DMS79 (cell line): ENCODE measurements at regions not wholly inside any gene's neighbourhood (a gene's known extent, or its start where the extent isn't known, plus 50 kb on each side); places are given as distances from the start of the nearest gene placed in this dataset.

Source experiments
- DNase-seq: peaks from one replicate; lab custom pipeline; 2025; lab: John Stamatoyannopoulos, UW

DNA sequence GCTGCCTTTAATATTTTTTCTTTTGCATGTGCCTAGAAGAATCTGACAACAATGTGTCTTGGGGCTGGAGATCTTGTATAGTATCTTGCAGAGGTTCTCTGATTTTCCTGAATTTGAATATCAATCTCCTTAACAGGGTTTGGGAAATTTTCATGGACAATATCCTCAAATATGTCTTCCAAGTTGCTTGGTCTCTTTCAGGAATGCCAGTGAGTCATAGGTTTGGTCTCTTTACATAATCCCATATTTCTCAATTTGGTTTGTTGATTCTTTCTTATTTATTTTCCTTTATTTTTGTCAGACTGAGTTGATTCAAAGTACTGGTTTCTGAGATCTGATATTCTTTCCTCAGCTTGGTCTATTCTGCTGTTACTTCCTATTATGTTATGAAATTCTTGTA lies 208.7 kb upstream of the GLI3 start:
- DNase-seq, result no peak

DNA sequence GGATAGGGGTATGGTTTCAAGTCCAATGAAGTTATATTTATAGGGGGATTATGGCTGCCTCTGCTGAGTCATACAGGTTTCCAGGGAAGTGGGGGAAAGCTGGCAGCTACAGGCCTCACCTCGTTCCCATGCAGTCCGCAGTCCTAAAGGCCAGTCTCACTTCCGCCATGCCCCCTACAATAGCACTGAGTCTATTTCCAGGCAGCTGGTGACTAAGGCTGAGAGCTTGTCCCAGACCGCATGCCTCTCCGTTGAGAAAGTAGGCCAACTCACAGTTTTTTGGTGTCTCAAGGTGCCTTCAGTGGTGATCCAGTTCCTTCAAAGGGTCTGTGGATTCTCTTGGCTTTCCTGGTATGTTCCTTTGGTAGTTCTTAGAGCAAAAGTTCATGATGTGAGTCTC lies 203.9 kb upstream of the GLI3 start:
- DNase-seq, result no peak

DNA sequence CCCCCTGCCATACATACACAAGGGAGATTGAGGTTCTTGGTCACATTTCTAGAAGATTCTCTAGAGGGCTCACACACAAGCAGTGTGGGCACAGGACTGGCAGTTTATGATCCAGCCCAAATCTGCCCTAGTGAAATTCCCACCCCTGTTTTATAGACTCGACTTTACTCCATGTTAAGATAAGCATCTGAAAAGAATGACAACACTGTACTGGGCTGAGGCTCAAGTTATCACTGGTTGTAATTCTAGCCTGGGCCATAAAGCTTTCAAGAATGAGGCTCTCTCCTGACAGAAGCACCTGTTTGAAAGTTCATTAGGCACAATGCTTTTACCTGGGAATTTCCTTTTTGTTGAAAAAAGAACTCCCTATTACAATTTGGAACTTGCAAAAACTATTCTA lies 195.6 kb upstream of the GLI3 start:
- DNase-seq, result no peak

- no peak for DNase-seq
These were observed 194.9 kb upstream of the GLI3 start for GRCh38 chr7:42431873-42432272.

GRCh38 chr7:42429339-42429738 lies 192.3 kb upstream of the GLI3 start:
- no peak for DNase-seq

- DNase-seq, result no peak
These were observed 189.2 kb upstream of the GLI3 start for GRCh38 chr7:42426163-42426562.

DNA sequence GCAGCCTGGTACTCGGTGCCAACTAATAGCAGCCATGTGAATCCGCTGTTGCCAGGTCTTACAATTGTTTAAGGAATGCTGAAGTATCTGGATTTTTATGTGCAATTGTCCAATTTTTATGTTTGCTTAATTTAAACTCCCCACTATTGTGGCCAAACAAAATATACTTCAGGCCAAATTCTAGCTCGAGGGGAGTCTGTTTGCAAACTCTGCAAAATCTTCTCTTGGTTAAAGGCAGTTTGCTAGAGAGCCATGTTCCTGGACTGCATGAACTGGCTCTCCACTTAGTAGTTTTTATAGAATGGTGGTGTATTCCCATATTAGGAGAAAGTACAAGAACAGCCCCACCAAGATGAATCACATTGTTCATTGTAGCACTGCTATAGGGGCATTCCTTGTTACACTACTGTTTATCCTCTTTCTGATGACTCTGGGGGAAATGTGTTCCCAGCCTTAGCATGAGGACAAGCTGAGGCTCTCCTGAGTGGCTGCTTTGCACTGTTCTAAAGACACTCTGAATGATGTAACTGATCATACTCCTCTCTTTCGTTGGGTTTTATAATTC lies 178.0 kb upstream of the GLI3 start:
- no peak for DNase-seq

GRCh38 chr7:42414028-42414427 lies 177.0 kb upstream of the GLI3 start:
- no peak for DNase-seq

DNA sequence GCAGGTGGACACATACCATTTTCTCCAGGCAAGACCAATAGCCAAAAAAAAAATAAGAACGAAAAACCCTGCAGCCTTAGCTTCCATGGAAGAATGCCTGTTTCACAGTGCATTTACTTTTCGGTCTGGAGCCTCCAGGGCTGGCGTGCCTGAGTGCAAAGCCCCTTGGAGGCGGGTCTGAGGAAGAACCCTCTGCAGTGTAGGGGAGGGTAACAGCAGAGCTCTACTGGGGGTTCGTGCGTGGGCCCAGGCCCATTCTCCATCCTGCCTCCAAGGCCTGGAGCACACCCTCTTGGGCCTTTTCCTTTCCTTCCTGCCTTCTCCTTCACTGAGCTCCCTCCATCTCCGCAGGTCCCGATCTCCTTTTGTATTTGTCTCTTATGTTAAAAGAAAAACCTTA lies 172.3 kb upstream of the GLI3 start:
- no peak for DNase-seq

DNA sequence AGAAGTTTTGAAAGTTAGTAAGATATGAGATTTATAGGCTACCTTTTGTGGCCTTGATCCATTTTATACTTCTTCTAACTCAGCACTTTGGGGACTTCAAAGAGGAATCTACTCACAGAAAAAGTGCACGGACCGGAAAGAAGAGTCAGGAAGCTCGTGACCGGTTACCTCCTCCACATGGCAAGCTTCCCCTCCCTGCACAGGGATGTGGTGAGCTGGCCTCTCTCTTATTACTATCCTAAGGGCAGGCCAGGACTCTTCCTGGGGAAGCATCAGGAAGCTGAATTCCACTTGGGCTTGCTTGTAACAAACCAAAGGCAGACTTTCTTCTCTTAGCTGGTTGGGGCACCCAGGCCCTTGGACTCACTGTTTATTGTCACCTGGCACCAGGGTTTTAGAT lies 170.8 kb upstream of the GLI3 start:
- DNase-seq, result no peak

GRCh38 chr7:42407021-42407710 lies 170.2 kb upstream of the GLI3 start:
- DNase-seq, result no peak

GRCh38 chr7:42406358-42406757 lies 169.3 kb upstream of the GLI3 start:
- no peak for DNase-seq

- DNase-seq, result no peak
These were observed 168.8 kb upstream of the GLI3 start for GRCh38 chr7:42405782-42406181.

- no peak for DNase-seq
These were observed 166.8 kb upstream of the GLI3 start for GRCh38 chr7:42403831-42404230.

- DNase-seq, result no peak
These were observed 164.0 kb upstream of the GLI3 start for GRCh38 chr7:42400961-42401360.

DNA sequence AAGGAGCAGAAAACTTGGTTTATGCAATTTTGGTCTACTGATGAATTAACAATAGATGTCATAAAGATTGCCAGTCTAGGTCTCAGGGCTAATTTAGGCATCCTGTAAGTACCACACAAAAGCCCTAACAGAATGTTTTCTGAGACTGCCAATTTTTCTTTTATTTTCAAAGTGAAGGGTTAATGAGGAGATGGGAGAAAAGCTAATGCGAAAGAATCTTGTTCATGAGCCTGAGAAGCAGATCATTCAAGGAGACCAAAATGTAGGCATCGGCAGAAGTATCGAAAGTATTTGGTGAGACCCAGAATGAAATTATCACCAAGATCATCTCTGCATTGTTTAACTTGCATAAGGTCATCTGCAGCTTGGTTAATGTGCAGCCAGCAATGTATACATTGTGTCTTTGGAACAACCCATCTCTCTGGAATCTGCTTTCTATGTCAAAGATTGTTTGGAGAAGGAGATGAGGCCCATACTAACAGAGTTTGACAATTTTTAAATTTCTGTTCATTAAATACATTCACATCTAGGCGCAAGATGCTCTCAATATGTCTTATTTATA lies 163.3 kb upstream of the GLI3 start:
- DNase-seq, result no peak

- DNase-seq, result no peak
These were observed 158.6 kb upstream of the GLI3 start for GRCh38 chr7:42395607-42396006.

DNA sequence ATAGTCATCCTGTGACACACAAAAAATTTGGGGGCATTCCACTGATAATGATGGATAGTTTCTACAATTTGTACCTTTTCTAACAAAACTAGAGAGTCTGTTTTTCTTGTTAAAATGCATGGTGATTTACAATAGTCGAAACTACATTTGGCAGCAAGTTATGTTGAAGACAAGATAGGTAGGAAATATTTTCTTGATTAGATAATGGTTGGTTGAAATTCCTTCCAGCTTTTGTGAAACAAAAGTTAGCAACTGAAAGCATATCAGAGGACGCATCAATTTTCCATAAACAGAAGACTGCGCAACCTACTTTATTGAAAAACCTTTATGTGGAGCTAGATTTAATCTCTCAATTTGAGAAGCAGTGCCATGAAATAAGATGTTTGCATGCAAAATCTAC lies 155.8 kb upstream of the GLI3 start:
- no peak for DNase-seq

DNA sequence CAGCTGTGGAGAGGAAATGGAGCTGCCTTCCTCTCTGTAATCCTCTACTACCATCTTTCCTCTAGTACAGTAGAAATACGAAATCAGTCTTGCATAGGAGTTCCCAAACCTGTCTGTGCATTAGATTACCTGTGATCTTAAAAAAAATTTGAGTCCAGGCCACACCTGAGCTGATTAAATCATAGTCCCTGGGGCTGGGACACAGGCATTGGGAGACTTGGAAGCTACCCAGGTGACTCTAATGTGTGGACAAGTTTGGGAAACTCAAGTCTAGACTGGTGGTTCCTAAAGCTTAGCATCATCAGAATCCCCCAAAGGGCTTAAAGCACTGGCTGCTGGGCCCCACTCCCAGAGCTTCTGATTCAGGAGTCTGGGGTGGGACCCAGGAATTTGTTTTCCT lies 152.7 kb upstream of the GLI3 start:
- no peak for DNase-seq

DNA sequence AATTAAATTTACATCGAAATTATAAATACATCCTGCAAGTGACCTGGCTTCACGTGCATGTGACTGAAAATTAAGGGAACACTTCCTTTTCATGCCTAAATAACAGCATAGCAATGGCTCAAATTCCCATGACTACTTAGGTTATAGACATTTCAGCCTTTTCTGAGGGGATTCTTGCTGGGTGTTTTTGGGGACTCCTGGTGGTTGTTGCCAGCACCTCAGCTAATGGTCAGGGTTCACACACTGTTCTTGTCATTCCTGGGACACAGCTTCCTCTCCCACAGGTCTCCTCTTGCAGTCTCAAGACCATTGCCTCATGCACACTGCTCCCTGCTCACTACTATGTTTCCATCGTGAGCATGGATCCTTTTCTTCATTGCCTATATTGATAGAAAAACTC lies 148.9 kb upstream of the GLI3 start:
- no peak for DNase-seq

DNA sequence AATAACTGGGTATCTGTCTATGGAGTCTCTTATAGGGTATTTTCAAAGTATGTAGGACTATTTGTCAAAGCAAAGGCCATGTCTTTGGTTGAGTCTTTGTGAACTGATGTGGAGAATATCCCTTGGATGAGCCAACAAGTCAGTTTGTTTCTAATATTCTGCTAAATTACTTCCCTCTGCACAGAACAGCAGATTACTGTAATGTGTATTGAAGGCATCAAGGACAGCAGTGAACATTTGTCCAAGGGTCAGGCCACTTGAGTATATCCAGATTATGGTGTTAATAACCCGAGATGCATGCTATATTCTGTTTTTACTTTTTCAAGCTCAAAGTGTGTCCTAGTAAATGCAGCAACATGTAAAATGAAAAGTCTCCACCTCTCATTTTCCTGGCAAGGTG lies 144.2 kb upstream of the GLI3 start:
- no peak for DNase-seq

- no peak for DNase-seq
These were observed 143.4 kb upstream of the GLI3 start for GRCh38 chr7:42380401-42380800.

GRCh38 chr7:42378149-42378548 lies 141.1 kb upstream of the GLI3 start:
- no peak for DNase-seq

GRCh38 chr7:42373285-42373684 lies 136.3 kb upstream of the GLI3 start:
- no peak for DNase-seq
